ENCODE measurements at regions not wholly inside any gene's neighbourhood (a gene's known extent, or its start where the extent isn't known, plus 50 kb on each side); places are given as distances from the start of the nearest gene placed in this dataset.

- 38% methylated on average over 11 of the region's 11 CpGs for WGBS (ENCODE audit: insufficient coverage, low coverage, low lambda C conversion rate, missing lambda C conversion rate)
- no peaks in the 10 kb centered on the region for H3K36me3 ChIP-seq
- H3K4me1 ChIP-seq: no peaks in the 10 kb centered on the region
- no peak for DNase-seq
- H3K27ac ChIP-seq: no peak overlapping the region
- intact Hi-C loops (cut with DNase I): no loop called here
- TF ChIP-seq CTCF (IDR thresholded peaks at IDR 0.05): no peak
- TF ChIP-seq POLR2A (IDR thresholded peaks at IDR 0.05): no peak
- H3K27me3 ChIP-seq: no peaks in the 10 kb centered on the region
- H3K4me3 ChIP-seq: no peak overlapping the region
- no peak for ATAC-seq
- no peaks in the 10 kb centered on the region for H3K9me3 ChIP-seq
Measured at GRCh38 chr18:38358805-38359657, 793.4 kb upstream of the CELF4 start.

- Histone ChIP-seq H3K36me3 (no peaks in the 10 kb centered on the region), H3K27ac (no peak overlapping the region), H3K4me1 (no peaks in the 10 kb centered on the region), H3K27me3 (no peaks in the 10 kb centered on the region), H3K4me3 (no peak overlapping the region), H3K9me3 (no peaks in the 10 kb centered on the region)
- no peak for DNase-seq
- intact Hi-C loops (cut with DNase I): no loop called here
- TF ChIP-seq POLR2A (IDR thresholded peaks at IDR 0.05) (no peak), CTCF (IDR thresholded peaks at IDR 0.05) (no peak)
- ATAC-seq: no peak
Measured at GRCh38 chr18:38353149-38353548, 787.6 kb upstream of the CELF4 start.

- Histone ChIP-seq H3K36me3 (no peaks in the 10 kb centered on the region), H3K4me3 (no peak overlapping the region), H3K9me3 (no peaks in the 10 kb centered on the region), H3K4me1 (no peaks in the 10 kb centered on the region), H3K27ac (no peak overlapping the region), H3K27me3 (no peaks in the 10 kb centered on the region)
- WGBS (ENCODE audit: insufficient coverage, low coverage, low lambda C conversion rate, missing lambda C conversion rate): 54% methylated on average over 2 of the region's 2 CpGs
- intact Hi-C loops (cut with DNase I): no loop called here
- no peak for ATAC-seq
- DNase-seq: no peak
- no peak for TF ChIP-seq POLR2A (IDR thresholded peaks at IDR 0.05)
- TF ChIP-seq CTCF (IDR thresholded peaks at IDR 0.05): no peak
Measured at GRCh38 chr18:38350141-38350540, 784.5 kb upstream of the CELF4 start.

- Histone ChIP-seq H3K9me3 (no peaks in the 10 kb centered on the region), H3K4me3 (no peak overlapping the region), H3K4me1 (no peaks in the 10 kb centered on the region), H3K27ac (no peak overlapping the region), H3K36me3 (no peaks in the 10 kb centered on the region), H3K27me3 (no peaks in the 10 kb centered on the region)
- WGBS (ENCODE audit: insufficient coverage, low coverage, low lambda C conversion rate, missing lambda C conversion rate): 51% methylated on average over 3 of the region's 3 CpGs
- DNase-seq (no peak), ATAC-seq (no peak)
- TF ChIP-seq POLR2A (IDR thresholded peaks at IDR 0.05) (no peak), CTCF (IDR thresholded peaks at IDR 0.05) (no peak)
- intact Hi-C loops (cut with DNase I): no loop called here
Measured at GRCh38 chr18:38330573-38330972, 765.0 kb upstream of the CELF4 start.

- intact Hi-C loops (cut with DNase I): no loop called here
- no peak for DNase-seq
- no peak for TF ChIP-seq CTCF (IDR thresholded peaks at IDR 0.05)
- TF ChIP-seq POLR2A (IDR thresholded peaks at IDR 0.05): no peak
- Histone ChIP-seq H3K27ac (no peak overlapping the region), H3K4me1 (no peaks in the 10 kb centered on the region), H3K36me3 (no peaks in the 10 kb centered on the region), H3K9me3 (no peaks in the 10 kb centered on the region), H3K4me3 (no peak overlapping the region), H3K27me3 (no peaks in the 10 kb centered on the region)
- ATAC-seq: no peak
Measured at GRCh38 chr18:38329145-38329544, 763.5 kb upstream of the CELF4 start.
